IPS-20b (cell line): ENCODE measurements at regions not wholly inside any gene's neighbourhood (a gene's known extent, or its start where the extent isn't known, plus 50 kb on each side); places are given as distances from the start of the nearest gene placed in this dataset.

Experiments
- H3K27ac ChIP-seq: one replicate; pipeline ENCODE4 v1.5.1; 2013; ENCODE audit warnings: low read length
- H3K27me3 ChIP-seq: 2 replicates; pipeline ENCODE4 v1.6.1; 2013; ENCODE audit warnings: mild to moderate bottlenecking, low read length, inconsistent platforms; ENCODE audit not compliant: insufficient read depth
- H3K36me3 ChIP-seq: 2 replicates; pipeline ENCODE4 v1.6.1; 2013; ENCODE audit warnings: low read depth, mild to moderate bottlenecking, inconsistent platforms, low read length, moderate library complexity; ENCODE audit not compliant: insufficient read depth
- H3K4me1 ChIP-seq: 2 replicates; pipeline ENCODE4 v1.6.1; 2013; ENCODE audit warnings: mild to moderate bottlenecking, control low read depth, inconsistent platforms, low read length, moderate library complexity; ENCODE audit not compliant: insufficient read depth
- H3K4me3 ChIP-seq: 2 replicates; pipeline ENCODE4 v1.5.1; 2013; ENCODE audit warnings: mild to moderate bottlenecking, low read length, inconsistent platforms
- H3K9ac ChIP-seq: 2 replicates; pipeline ENCODE4 v1.6.1; 2013; ENCODE audit warnings: low read depth, mild to moderate bottlenecking, inconsistent platforms, low read length, moderate library complexity
- H3K9me3 ChIP-seq: 2 replicates; pipeline ENCODE4 v1.6.1; 2013; ENCODE audit warnings: mild to moderate bottlenecking, low read depth, low read length, inconsistent platforms; ENCODE audit not compliant: insufficient read depth

DNA sequence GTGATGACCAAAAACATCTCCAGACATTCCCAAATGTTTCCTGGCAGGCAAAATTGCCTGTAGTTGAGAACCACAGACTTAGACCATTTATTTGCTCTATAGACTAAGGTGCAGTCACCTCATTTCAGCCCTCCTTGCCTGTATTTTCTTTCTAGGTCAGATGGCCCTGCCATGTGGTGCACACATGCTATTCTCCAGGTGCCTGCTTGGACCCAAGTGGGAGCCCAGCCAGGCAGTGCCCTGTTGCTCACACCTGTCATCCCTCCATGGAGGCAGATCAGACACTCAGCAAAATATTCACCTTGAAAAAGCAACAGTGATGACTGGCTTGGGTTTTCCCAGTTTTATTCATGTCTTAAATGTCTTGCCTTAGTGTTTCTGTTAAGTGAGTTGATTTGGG lies 311.4 kb downstream of the TFAP2C start:
- Histone ChIP-seq H3K4me1 (no peaks in the 10 kb centered on the region), H3K4me3 (no peak overlapping the region), H3K27me3 (peaks cover 20% of the 10 kb centered on the region), H3K36me3 (no peaks in the 10 kb centered on the region), H3K27ac (no peak overlapping the region), H3K9ac (no peak overlapping the region), H3K9me3 (no peaks in the 10 kb centered on the region)

DNA sequence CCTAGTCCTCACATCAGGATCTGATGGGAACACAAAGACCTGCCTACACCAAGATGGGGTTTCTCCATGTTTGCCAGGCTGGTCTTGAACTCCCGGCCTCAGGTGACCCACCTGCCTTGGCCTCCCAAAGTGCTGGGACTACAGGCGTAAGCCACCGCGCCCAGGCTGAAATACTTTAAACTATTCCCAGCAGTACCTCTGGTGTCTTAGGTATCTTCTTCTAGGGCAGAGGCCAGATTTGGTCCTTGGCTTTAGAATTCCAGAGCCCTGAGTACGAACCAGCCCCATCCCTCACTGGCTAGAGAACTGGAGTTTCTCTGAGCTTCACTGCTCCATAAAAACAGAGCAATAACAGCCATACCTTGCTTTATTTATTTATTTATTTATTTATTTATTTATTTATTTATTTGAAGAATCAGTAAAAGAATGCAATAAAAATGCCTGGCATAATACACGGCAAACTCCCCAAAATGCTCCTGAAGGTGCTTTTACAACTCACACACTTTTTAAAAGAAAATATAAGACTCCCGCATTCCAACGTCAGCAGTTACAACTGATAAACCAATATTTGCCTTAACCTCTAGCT lies 312.1 kb downstream of the TFAP2C start:
- H3K36me3 ChIP-seq = no peaks in the 10 kb centered on the region
- no peak overlapping the region for H3K4me3 ChIP-seq
- no peaks in the 10 kb centered on the region for H3K9me3 ChIP-seq
- H3K9ac ChIP-seq = no peak overlapping the region
- no peak overlapping the region for H3K27ac ChIP-seq
- peaks cover 23% of the 10 kb centered on the region for H3K27me3 ChIP-seq
- no peaks in the 10 kb centered on the region for H3K4me1 ChIP-seq

DNA sequence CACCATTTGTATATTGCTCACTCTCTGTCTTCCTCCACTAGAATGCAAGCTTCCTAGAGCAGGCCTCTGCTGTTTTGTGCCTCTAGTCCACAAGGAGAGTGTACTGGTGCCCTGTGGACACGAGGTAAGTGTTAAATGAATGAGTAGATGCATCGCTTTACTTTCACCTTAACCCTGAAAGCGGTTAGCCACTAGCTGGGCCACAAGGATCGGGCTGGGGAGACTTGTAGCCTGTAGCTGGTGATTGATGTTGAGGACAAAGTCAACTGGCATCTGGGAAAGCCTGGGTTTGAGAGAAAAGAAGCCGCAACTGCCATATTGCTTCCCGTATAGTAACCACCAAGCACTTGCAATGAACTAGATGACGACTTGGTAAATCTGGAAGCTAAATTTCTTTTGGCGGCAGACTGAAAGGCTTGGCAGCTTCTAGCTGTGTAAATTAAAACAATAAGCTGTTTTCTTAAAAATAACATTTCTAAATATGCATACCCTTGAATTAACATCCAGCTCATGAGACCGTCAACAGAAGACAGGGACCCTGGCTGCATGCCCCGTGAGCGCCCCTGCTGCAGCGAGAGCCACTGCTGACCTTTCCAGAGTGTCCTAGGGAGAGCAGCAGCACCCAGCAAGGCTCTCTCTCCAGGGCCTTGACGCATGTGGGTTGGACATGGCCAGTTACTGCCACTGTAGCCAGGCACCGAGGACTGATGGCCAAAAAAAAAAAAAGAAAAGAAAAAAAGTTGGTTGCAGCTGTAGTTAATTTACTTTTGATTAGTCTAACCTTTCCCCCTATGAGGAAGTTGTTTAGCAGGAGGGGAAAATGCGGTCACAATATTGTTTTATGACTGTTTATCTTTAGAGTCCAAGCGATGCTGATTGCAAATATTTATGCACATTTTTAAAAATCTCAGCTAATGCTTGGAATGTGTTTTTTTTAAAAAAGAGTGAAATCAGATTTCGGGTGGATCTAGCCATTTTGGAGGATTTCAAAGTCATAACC lies 315.1 kb downstream of the TFAP2C start:
- Histone ChIP-seq H3K4me3 (no peak overlapping the region), H3K27ac (no peak overlapping the region), H3K9ac (no peak overlapping the region), H3K27me3 (peaks cover 25% of the 10 kb centered on the region), H3K4me1 (no peaks in the 10 kb centered on the region), H3K36me3 (no peaks in the 10 kb centered on the region), H3K9me3 (no peaks in the 10 kb centered on the region)

DNA sequence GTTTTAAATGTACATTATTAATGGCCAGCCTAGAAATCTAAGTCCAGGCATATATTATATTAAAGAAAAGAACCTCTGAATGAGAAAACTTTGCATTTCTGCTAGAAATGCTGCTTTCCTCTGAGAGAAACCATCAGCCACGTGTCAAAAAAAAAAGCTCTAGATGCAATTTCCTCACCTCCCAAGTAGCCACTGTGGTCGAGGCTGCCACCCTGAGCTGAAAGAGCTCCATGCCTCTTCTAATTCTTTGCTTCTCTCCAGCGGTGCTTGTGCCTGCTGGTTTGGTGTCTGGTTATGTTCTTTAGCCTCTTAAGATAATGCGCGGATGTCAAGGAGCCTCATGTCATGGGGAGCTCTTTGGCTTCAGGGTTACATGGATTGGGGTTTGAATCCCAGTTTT lies 316.0 kb downstream of the TFAP2C start:
- H3K27me3 ChIP-seq = peaks cover 21% of the 10 kb centered on the region
- H3K9me3 ChIP-seq = no peaks in the 10 kb centered on the region
- H3K27ac ChIP-seq = no peak overlapping the region
- no peaks in the 10 kb centered on the region for H3K4me1 ChIP-seq
- no peaks in the 10 kb centered on the region for H3K36me3 ChIP-seq
- H3K9ac ChIP-seq = no peak overlapping the region
- no peak overlapping the region for H3K4me3 ChIP-seq

DNA sequence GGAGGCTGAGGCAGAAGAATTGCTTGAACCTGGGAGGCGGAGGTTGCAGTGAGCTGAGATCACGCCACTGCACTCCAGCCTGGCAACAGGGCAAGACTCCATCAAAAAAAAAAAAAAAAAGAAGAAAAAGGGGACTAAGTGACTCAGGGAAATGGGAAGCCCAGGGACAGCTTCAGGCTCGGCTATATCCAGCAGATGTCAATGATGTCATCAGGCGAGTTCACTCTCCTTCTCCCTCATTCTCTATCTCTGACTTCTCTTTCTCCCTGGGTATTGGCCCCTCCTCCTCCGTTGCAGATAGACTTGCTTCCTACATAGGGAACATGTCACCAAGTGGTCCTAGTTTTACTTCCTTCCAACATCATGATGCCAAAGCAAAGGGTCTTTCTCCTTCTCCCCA lies 316.8 kb downstream of the TFAP2C start:
- H3K9me3 ChIP-seq = no peaks in the 10 kb centered on the region
- H3K27me3 ChIP-seq = peaks cover 19% of the 10 kb centered on the region; the same call in 1 of the 2 replicates
- H3K27ac ChIP-seq = no peak overlapping the region
- H3K4me1 ChIP-seq = no peaks in the 10 kb centered on the region
- H3K4me3 ChIP-seq = no peak overlapping the region
- H3K36me3 ChIP-seq = no peaks in the 10 kb centered on the region
- no peak overlapping the region for H3K9ac ChIP-seq

DNA sequence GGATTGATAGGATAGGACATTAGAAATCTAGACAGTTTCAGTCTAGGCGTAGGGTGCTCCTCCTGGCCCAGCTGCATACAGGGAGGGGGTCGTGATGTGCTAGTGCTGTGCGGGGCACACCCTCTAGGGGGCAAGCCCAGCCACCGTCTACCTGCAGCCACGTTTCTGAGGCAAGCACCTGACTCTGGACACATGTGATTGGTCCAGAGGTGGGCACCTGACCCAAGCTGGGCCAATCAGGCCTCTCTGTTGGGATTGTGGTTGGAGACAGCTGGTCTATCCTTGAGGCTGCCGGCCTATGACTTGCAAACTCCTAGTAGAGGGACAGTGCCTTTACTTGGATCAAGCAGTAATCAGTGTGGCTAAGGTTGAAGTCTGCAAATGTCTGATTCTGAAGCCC lies 317.1 kb downstream of the BMP7 start:
- H3K36me3 ChIP-seq = no peaks in the 10 kb centered on the region
- no peak overlapping the region for H3K4me3 ChIP-seq
- no peak overlapping the region for H3K27ac ChIP-seq
- H3K9me3 ChIP-seq = no peaks in the 10 kb centered on the region
- peaks cover 43% of the 10 kb centered on the region; the same call in 1 of the 2 replicates for H3K27me3 ChIP-seq
- H3K9ac ChIP-seq = no peak overlapping the region
- H3K4me1 ChIP-seq = no peaks in the 10 kb centered on the region

DNA sequence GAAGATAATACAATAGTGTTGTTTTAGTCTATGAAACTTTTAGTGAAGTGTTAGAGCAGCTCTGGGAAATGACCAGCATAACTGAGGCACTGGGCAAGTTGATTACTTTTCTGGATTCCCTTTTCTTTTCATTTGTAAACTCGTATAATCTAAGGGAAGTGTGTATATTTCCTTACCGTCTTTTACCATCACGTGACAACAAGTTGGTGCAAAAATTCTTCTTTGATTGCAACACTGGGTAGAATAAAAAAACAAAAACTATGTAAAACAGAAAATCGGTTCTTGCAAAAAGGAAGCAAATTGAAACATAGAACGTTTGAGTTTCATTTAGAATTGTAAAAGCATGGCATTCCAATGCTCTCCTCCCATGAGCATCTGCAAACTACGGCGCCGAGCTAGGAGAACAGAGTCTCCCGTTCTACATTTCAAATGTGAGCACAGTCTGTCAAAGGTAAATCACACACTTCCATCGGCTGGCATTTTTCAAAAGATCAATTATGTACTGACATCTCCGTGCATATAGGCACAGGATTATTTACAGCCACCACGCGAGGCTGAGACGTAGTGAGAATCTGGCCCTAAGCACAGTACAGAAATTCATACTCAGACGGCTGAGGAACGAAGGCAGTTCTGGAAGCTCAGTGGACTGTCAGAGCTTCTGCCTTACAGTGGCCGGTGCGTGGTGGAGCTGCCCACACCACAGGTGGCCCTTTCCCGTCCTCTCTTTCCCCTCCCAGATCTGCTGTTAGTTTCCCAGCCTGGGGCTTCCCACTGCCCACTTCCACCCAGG lies 314.0 kb downstream of the BMP7 start:
- H3K4me1 ChIP-seq = peaks cover 5% of the 10 kb centered on the region; the same call in 1 of the 2 replicates
- peaks cover 44% of the 10 kb centered on the region; the same call in 1 of the 2 replicates for H3K27me3 ChIP-seq
- H3K9ac ChIP-seq = no peak overlapping the region
- no peak overlapping the region for H3K27ac ChIP-seq
- no peaks in the 10 kb centered on the region for H3K36me3 ChIP-seq
- H3K9me3 ChIP-seq = no peaks in the 10 kb centered on the region
- no peak overlapping the region for H3K4me3 ChIP-seq

DNA sequence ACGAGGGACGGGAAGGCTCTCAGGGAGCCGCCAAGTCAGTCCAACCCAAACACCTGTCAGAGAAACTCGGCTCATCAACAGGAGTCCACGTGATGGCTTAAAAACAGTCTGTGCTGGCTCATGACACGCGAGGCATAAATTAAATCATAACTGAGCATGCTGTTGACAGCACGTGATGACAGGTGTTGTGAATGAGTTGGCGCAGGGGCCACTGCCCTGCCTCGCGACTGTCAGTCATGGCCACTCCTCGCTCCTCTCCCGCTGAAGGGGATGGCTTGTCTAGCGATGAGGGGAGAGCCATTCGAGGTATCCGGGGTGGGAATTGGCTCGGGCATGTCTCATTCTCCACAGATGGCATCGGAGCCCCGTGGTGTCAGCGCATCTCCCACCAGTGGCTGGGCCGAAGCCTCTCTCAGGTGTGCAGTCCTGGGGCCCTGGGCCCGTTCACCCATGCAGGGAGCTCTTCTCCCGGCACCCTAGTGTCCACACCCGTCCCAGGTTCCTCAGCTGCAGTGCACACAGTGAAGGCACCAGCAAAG lies 313.3 kb downstream of the BMP7 start:
- Histone ChIP-seq H3K9ac (no peak overlapping the region), H3K27ac (no peak overlapping the region), H3K9me3 (no peaks in the 10 kb centered on the region), H3K36me3 (no peaks in the 10 kb centered on the region), H3K4me3 (no peak overlapping the region), H3K4me1 (peaks cover 6% of the 10 kb centered on the region; the same call in 1 of the 2 replicates), H3K27me3 (peaks cover 43% of the 10 kb centered on the region; the same call in 1 of the 2 replicates)

DNA sequence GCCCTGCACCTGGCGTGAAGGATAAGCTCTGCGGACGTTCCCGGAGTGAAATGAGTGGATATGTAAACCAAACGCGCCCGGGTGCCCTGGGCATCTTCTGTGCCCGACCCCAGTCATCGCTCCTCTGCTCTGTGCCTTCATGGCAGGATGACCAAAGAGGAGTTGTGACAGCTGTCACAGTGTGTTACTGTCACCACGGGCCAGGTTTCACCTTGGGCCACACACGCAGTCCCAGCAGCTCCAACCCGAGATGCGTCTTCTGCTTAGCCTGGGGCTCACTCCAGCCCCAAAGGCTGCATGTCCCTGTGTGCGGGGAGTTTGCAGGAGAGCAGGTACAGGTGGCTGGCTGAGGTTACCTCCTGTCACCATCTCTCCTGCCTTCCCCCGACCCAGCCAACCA lies 311.6 kb downstream of the BMP7 start:
- peaks cover 54% of the 10 kb centered on the region for H3K27me3 ChIP-seq
- H3K4me1 ChIP-seq = peaks cover 6% of the 10 kb centered on the region; the same call in 1 of the 2 replicates
- no peak overlapping the region for H3K27ac ChIP-seq
- no peak overlapping the region for H3K9ac ChIP-seq
- H3K9me3 ChIP-seq = no peaks in the 10 kb centered on the region
- no peaks in the 10 kb centered on the region for H3K36me3 ChIP-seq
- no peak overlapping the region for H3K4me3 ChIP-seq

DNA sequence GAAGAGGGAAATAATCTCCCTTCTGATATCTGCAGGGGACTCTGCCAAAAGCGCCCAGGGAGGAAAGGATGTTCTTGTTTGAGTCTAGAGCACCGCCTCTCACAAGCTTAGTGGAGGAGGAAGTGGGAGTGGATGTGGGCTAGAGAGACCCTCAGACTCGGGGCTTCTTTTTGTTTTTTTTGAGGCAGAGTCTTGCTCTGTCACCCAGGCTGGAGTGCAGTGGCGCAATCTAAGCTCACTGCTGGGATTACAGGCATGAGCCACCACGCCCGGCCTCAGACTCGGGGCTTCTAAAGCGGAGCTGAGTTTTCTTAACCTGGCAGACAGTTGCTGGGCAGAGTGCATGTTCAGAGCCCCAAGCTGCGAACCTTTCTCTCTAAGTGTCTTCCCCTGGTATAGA lies 310.8 kb downstream of the BMP7 start:
- H3K9ac ChIP-seq = no peak overlapping the region
- no peaks in the 10 kb centered on the region for H3K9me3 ChIP-seq
- H3K36me3 ChIP-seq = no peaks in the 10 kb centered on the region

DNA sequence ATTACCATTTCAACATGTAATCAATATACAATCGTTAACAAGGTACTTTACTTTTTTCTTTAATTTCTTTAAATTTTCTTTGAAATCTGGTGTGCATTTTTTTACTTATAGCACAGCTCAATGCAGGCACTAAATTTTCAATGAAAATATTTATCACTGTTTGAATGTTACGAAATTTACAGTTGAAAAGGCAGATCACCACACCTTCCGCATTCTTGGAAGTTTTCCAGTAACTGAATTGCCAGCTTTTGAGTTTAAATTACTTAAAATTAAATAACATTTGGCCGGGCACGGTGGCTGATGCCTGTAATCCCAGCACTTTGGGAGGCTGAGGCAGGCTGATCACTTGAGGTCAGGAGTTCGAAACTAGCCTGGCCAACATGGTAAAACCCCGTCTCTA lies 309.9 kb downstream of the BMP7 start:
- no peaks in the 10 kb centered on the region for H3K9me3 ChIP-seq
- H3K27ac ChIP-seq = no peak overlapping the region
- H3K36me3 ChIP-seq = no peaks in the 10 kb centered on the region
- no peak overlapping the region for H3K4me3 ChIP-seq
- H3K9ac ChIP-seq = no peak overlapping the region
- peaks cover 6% of the 10 kb centered on the region; the same call in 1 of the 2 replicates for H3K4me1 ChIP-seq
- peaks cover 54% of the 10 kb centered on the region for H3K27me3 ChIP-seq

More for the DNA sequence above, 310.8 kb downstream of the BMP7 start:
- Histone ChIP-seq H3K4me3 (no peak overlapping the region), H3K27ac (no peak overlapping the region), H3K4me1 (peaks cover 6% of the 10 kb centered on the region; the same call in 1 of the 2 replicates), H3K27me3 (peaks cover 60% of the 10 kb centered on the region)
